ENCODE measurements at regions not wholly inside any gene's neighbourhood (a gene's known extent, or its start where the extent isn't known, plus 50 kb on each side); places are given as distances from the start of the nearest gene placed in this dataset.

DNA sequence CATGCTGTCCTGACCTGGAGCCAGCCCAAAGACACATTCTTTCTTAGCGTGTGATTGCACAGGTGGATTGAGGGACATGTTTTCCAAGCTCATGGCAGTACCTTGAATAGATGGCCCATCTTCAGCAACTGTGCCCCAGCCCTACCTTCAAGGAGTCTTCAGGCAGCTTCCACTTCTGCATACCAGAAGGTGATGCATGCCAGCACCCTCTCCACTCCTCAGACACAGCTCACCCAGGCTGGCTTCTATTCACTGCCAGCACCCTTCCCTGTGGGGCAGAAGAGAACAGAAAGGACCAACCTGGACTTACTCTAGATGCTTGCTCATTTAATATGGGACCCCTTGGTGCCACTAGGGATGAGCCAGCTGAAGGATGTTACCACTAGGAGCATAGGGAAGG is 466.4 kb upstream of the ISX start:
- Histone ChIP-seq H3K9me3 (ENCODE audit: control insufficient read depth in 4 of 4, low read length in 3 of 4) (peaks cover 0 to 2% (median 0%) of the 10 kb centered on the region in 4 donors), H3K9ac (ENCODE audit: low read depth in 1 of 2, low read length in 2 of 2) (no peak overlapping the region), H3K27me3 (ENCODE audit: control insufficient read depth in 4 of 4, insufficient read depth in 4 of 4, low read length in 3 of 4) (peaks cover 0 to 7% (median 2%) of the 10 kb centered on the region in 4 donors), H3K27ac (ENCODE audit: low read depth in 1 of 2, low read length in 2 of 2) (no peak overlapping the region), H3K4me3 (ENCODE audit: low read depth in 1 of 3, low read length in 3 of 3) (no peak overlapping the region), H3K36me3 (ENCODE audit: control insufficient read depth in 4 of 4, insufficient read depth in 3 of 4, low read depth in 1 of 4, low read length in 3 of 4) (no peaks in the 10 kb centered on the region), H3K4me1 (ENCODE audit: control insufficient read depth in 4 of 4, insufficient read depth in 4 of 4, low read length in 3 of 4) (no peaks in the 10 kb centered on the region)
- TF ChIP-seq FOXA1 (IDR thresholded peaks at IDR 0.05) (no peak), RAD21 (IDR thresholded peaks at IDR 0.05) (no peak), JUND (IDR thresholded peaks at IDR 0.05) (no peak), GABPA (IDR thresholded peaks at IDR 0.05 in 1 of 2, conservative IDR thresholded peaks at IDR 0.05 in 1 of 2) (no peak), EGR1 (IDR thresholded peaks at IDR 0.05; ENCODE audit: low read depth in 2 of 2) (no peak), NR2F2 (IDR thresholded peaks at IDR 0.05) (no peak), RXRA (IDR thresholded peaks at IDR 0.05) (no peak), HNF4G (IDR thresholded peaks at IDR 0.05) (no peak), SP1 (IDR thresholded peaks at IDR 0.05) (no peak)
- TF ChIP-seq, protein P1, sequence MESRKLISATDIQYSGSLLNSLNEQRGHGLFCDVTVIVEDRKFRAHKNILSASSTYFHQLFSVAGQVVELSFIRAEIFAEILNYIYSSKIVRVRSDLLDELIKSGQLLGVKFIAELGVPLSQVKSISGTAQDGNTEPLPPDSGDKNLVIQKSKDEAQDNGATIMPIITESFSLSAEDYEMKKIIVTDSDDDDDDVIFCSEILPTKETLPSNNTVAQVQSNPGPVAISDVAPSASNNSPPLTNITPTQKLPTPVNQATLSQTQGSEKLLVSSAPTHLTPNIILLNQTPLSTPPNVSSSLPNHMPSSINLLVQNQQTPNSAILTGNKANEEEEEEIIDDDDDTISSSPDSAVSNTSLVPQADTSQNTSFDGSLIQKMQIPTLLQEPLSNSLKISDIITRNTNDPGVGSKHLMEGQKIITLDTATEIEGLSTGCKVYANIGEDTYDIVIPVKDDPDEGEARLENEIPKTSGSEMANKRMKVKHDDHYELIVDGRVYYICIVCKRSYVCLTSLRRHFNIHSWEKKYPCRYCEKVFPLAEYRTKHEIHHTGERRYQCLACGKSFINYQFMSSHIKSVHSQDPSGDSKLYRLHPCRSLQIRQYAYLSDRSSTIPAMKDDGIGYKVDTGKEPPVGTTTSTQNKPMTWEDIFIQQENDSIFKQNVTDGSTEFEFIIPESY (IDR thresholded peaks at IDR 0.05) = no peak
- TF ChIP-seq, protein P2, sequence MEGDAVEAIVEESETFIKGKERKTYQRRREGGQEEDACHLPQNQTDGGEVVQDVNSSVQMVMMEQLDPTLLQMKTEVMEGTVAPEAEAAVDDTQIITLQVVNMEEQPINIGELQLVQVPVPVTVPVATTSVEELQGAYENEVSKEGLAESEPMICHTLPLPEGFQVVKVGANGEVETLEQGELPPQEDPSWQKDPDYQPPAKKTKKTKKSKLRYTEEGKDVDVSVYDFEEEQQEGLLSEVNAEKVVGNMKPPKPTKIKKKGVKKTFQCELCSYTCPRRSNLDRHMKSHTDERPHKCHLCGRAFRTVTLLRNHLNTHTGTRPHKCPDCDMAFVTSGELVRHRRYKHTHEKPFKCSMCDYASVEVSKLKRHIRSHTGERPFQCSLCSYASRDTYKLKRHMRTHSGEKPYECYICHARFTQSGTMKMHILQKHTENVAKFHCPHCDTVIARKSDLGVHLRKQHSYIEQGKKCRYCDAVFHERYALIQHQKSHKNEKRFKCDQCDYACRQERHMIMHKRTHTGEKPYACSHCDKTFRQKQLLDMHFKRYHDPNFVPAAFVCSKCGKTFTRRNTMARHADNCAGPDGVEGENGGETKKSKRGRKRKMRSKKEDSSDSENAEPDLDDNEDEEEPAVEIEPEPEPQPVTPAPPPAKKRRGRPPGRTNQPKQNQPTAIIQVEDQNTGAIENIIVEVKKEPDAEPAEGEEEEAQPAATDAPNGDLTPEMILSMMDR (IDR thresholded peaks at IDR 0.05; ENCODE audit: low read depth, low read length, missing input control) = no peak
- TF ChIP-seq, protein P3, sequence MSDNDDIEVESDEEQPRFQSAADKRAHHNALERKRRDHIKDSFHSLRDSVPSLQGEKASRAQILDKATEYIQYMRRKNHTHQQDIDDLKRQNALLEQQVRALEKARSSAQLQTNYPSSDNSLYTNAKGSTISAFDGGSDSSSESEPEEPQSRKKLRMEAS (IDR thresholded peaks at IDR 0.05) = no peak
- TF ChIP-seq, protein P4, sequence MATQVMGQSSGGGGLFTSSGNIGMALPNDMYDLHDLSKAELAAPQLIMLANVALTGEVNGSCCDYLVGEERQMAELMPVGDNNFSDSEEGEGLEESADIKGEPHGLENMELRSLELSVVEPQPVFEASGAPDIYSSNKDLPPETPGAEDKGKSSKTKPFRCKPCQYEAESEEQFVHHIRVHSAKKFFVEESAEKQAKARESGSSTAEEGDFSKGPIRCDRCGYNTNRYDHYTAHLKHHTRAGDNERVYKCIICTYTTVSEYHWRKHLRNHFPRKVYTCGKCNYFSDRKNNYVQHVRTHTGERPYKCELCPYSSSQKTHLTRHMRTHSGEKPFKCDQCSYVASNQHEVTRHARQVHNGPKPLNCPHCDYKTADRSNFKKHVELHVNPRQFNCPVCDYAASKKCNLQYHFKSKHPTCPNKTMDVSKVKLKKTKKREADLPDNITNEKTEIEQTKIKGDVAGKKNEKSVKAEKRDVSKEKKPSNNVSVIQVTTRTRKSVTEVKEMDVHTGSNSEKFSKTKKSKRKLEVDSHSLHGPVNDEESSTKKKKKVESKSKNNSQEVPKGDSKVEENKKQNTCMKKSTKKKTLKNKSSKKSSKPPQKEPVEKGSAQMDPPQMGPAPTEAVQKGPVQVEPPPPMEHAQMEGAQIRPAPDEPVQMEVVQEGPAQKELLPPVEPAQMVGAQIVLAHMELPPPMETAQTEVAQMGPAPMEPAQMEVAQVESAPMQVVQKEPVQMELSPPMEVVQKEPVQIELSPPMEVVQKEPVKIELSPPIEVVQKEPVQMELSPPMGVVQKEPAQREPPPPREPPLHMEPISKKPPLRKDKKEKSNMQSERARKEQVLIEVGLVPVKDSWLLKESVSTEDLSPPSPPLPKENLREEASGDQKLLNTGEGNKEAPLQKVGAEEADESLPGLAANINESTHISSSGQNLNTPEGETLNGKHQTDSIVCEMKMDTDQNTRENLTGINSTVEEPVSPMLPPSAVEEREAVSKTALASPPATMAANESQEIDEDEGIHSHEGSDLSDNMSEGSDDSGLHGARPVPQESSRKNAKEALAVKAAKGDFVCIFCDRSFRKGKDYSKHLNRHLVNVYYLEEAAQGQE (IDR thresholded peaks at IDR 0.05) = no peak
- no peak for DNase-seq (ENCODE audit: low spot score)
- WGBS = 83% methylated on average over 1 of the region's 1 CpG

DNA sequence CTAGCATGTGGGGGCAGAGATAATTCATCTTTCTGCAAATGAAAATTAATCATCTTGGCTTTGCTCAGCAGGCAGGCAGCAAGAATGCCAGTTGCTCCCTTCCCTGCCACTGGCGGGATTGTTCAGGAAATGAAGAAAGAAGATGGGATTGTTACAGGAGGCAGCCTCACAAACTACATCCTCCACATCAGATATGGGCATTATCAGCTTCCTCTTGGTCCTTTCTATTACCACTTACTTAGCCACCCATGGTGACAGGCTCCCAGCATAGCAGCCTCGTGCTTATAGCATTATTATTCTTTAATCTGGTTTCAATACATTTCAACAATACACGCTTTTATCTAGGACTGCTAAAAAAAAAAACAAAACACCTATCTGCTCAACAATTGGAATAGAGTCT is 461.6 kb upstream of the ISX start:
- peaks cover 0 to 2% (median 0%) of the 10 kb centered on the region in 4 donors for H3K9me3 ChIP-seq (ENCODE audit: control insufficient read depth in 4 of 4, low read length in 3 of 4)
- H3K4me1 ChIP-seq (ENCODE audit: control insufficient read depth in 4 of 4, insufficient read depth in 4 of 4, low read length in 3 of 4) = no peaks in the 10 kb centered on the region
- H3K4me3 ChIP-seq (ENCODE audit: low read depth in 1 of 3, low read length in 3 of 3) = no peak overlapping the region
- no peak overlapping the region for H3K27ac ChIP-seq (ENCODE audit: low read depth in 1 of 2, low read length in 2 of 2)
- DNase-seq (ENCODE audit: low spot score) = no peak
- WGBS = 47% methylated on average over 3 of the region's 3 CpGs
- H3K36me3 ChIP-seq (ENCODE audit: control insufficient read depth in 4 of 4, insufficient read depth in 3 of 4, low read depth in 1 of 4, low read length in 3 of 4) = no peaks in the 10 kb centered on the region
- TF ChIP-seq, protein P1 (IDR thresholded peaks at IDR 0.05) = no peak
- H3K9ac ChIP-seq (ENCODE audit: low read depth in 1 of 2, low read length in 2 of 2) = no peak overlapping the region
- H3K27me3 ChIP-seq (ENCODE audit: control insufficient read depth in 4 of 4, insufficient read depth in 4 of 4, low read length in 3 of 4) = peaks cover 0 to 7% (median 2%) of the 10 kb centered on the region in 4 donors
